ENCODE measurements at regions not wholly inside any gene's neighbourhood (a gene's known extent, or its start where the extent isn't known, plus 50 kb on each side); places are given as distances from the start of the nearest gene placed in this dataset.

GRCh38 chr20:39278230-39278788 lies 316.2 kb downstream of the DHX35 start:
- TF ChIP-seq CTCF (IDR thresholded peaks at IDR 0.05; ENCODE audit: low read depth, low read length, poor library complexity, severe bottlenecking) (no peak), EZH2phosphoT487 (IDR thresholded peaks at IDR 0.05; ENCODE audit: borderline replicate concordance, low read length) (no peak)

Data from DOHH2 (cell line).